Hepatocyte (in vitro differentiated cells): ENCODE measurements at regions not wholly inside any gene's neighbourhood (a gene's known extent, or its start where the extent isn't known, plus 50 kb on each side); places are given as distances from the start of the nearest gene placed in this dataset.

Experiments
- DNase-seq: peaks from one replicate; pipeline ENCODE4 v3.0.0-alpha.2; 2016; ENCODE audit warnings: low spot score
- H2AFZ ChIP-seq: fragments of 200-600 bp; sonication (generic); 2 replicates; pipeline ENCODE4 v1.6.0; 2016; ENCODE audit warnings: antibody characterized with exemption, mild to moderate bottlenecking
- H3K27ac ChIP-seq: fragments of 200-600 bp; sonication (generic); 2 replicates; pipeline ENCODE4 v1.5.1; 2016; ENCODE audit warnings: mild to moderate bottlenecking
- H3K27me3 ChIP-seq: fragments of 200-600 bp; sonication (generic); 2 replicates; pipeline ENCODE4 v1.6.1; 2016
- H3K36me3 ChIP-seq: fragments of 200-600 bp; sonication (generic); replicated peaks from 2 replicates; pipeline ENCODE4 v1.5.1; 2016; ENCODE audit warnings: low read depth; ENCODE audit not compliant: insufficient read depth
- H3K4me1 ChIP-seq: fragments of 200-600 bp; sonication (generic); 2 replicates; pipeline ENCODE4 v1.5.1; 2016; ENCODE audit warnings: mild to moderate bottlenecking, moderate library complexity; ENCODE audit not compliant: insufficient read depth
- H3K4me2 ChIP-seq: fragments of 200-600 bp; sonication (generic); 2 replicates; pipeline ENCODE4 v1.6.0; 2016
- H3K4me3 ChIP-seq: fragments of 200-600 bp; sonication (generic); 2 replicates; pipeline ENCODE4 v1.5.1; 2016; ENCODE audit warnings: mild to moderate bottlenecking
- H3K79me2 ChIP-seq: fragments of 200-600 bp; sonication (generic); 2 replicates; pipeline ENCODE4 v1.6.0; 2017; ENCODE audit warnings: mild to moderate bottlenecking
- H3K9me2 ChIP-seq: fragments of 200-600 bp; sonication (generic); replicated peaks from 2 replicates; pipeline ENCODE4 v1.6.0; 2017; ENCODE audit warnings: mild to moderate bottlenecking; ENCODE audit not compliant: insufficient read depth
- H3K9me3 ChIP-seq: fragments of 200-600 bp; sonication (generic); 2 replicates; pipeline ENCODE4 v1.5.1; 2016; ENCODE audit warnings: low read depth, mild to moderate bottlenecking
- H4K20me1 ChIP-seq: fragments of 200-600 bp; sonication (generic); 2 replicates; pipeline ENCODE4 v1.6.0; 2016; ENCODE audit warnings: mild to moderate bottlenecking; ENCODE audit not compliant: insufficient read depth, poor library complexity, severe bottlenecking
- EZH2 ChIP-seq: fragments of 200-600 bp; sonication (generic); IDR thresholded peaks from 2 replicates; pipeline ENCODE4 v1.6.1; 2016; ENCODE audit warnings: antibody characterized with exemption, mild to moderate bottlenecking, borderline replicate concordance
- EZH2phosphoT487 ChIP-seq: fragments of 200-600 bp; sonication (generic); IDR thresholded peaks from one replicate; pipeline ENCODE4 v1.6.1; 2018; ENCODE audit warnings: antibody characterized with exemption, mild to moderate bottlenecking, low read depth, moderate library complexity; ENCODE audit not compliant: unreplicated experiment, severe bottlenecking
- WGBS: methylation state at CpG from one replicate; pipeline ENCODE4 v1.1.6; 2016; ENCODE audit warnings: low lambda C conversion rate; ENCODE audit errors: missing lambda C conversion rate; 5-methylcytosine and 5-hydroxymethylcytosine counted together
- TF ChIP-seq, protein P1 (sequence below): fragments of 200-600 bp; sonication (generic); IDR thresholded peaks from 2 replicates; pipeline ENCODE4 v1.5.1; 2016; ENCODE audit warnings: antibody characterized with exemption, mild to moderate bottlenecking; ENCODE audit not compliant: poor library complexity

GRCh38 chr3:167188592-167188991 is 191.5 kb downstream of the ZBBX start:
- no peaks in the 10 kb centered on the region for H4K20me1 ChIP-seq
- H3K9me2 ChIP-seq, result no peaks in the 10 kb centered on the region
- H3K27me3 ChIP-seq, result no peaks in the 10 kb centered on the region
- H3K4me2 ChIP-seq, result no peak overlapping the region
- H3K79me2 ChIP-seq, result no peaks in the 10 kb centered on the region
- no peaks in the 10 kb centered on the region for H3K4me1 ChIP-seq
- H3K36me3 ChIP-seq, result no peaks in the 10 kb centered on the region
- H3K4me3 ChIP-seq, result no peak overlapping the region
- no peak for DNase-seq
- H2AFZ ChIP-seq, result no peak overlapping the region
- H3K9me3 ChIP-seq, result no peaks in the 10 kb centered on the region
- H3K27ac ChIP-seq, result no peak overlapping the region
- TF ChIP-seq EZH2phosphoT487, result no peak
- no peak for TF ChIP-seq EZH2
- TF ChIP-seq, protein P1, sequence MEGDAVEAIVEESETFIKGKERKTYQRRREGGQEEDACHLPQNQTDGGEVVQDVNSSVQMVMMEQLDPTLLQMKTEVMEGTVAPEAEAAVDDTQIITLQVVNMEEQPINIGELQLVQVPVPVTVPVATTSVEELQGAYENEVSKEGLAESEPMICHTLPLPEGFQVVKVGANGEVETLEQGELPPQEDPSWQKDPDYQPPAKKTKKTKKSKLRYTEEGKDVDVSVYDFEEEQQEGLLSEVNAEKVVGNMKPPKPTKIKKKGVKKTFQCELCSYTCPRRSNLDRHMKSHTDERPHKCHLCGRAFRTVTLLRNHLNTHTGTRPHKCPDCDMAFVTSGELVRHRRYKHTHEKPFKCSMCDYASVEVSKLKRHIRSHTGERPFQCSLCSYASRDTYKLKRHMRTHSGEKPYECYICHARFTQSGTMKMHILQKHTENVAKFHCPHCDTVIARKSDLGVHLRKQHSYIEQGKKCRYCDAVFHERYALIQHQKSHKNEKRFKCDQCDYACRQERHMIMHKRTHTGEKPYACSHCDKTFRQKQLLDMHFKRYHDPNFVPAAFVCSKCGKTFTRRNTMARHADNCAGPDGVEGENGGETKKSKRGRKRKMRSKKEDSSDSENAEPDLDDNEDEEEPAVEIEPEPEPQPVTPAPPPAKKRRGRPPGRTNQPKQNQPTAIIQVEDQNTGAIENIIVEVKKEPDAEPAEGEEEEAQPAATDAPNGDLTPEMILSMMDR, result no peak

DNA sequence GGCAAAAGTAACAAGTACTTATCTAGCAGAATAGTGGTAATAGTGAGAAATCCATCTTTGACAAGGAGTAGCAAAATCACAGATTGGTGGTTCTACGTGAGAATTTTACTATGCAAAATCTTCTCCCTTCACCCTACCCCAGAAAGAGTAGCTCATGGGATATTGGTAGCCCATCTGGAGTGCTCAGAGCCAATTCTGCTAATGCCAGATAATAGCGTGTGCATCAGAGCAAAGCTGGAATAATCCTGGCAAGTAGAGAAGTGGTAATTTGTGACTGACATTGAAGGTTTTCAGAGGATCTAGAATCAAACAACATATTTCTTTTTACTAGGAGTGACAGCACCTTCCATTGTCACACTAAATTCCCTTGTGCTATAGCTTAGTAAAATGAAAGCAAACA is 192.9 kb downstream of the ZBBX start:
- Histone ChIP-seq H3K9me2 (no peaks in the 10 kb centered on the region), H3K79me2 (no peaks in the 10 kb centered on the region), H3K4me3 (no peak overlapping the region), H2AFZ (no peak overlapping the region), H3K36me3 (no peaks in the 10 kb centered on the region), H3K4me1 (no peaks in the 10 kb centered on the region), H3K9me3 (no peaks in the 10 kb centered on the region), H3K27ac (no peak overlapping the region), H3K27me3 (no peaks in the 10 kb centered on the region), H4K20me1 (no peaks in the 10 kb centered on the region), H3K4me2 (no peak overlapping the region)
- TF ChIP-seq EZH2 (no peak), EZH2phosphoT487 (no peak)
- TF ChIP-seq, protein P1, result no peak
- DNase-seq, result no peak
- 69% methylated on average over 2 of the region's 2 CpGs for WGBS

DNA sequence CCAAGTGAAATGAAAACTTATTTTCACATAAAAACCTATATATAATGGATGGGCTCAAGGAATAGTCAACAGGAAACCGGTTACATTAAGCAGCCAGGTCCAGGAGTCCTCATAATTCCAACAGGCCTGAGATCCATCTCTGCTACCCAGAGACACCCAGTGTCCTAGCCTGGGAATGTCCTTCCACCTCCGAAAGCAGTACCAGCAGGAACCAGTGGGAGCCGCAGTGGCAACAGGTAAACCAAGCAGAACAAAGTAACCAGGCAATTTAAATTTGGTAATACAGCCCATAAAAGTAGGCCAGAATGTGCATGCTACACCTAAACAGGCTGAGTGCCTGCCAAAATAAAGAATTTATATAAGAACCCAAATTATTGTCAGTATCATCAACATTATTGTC is 195.6 kb downstream of the ZBBX start:
- Histone ChIP-seq H3K9me3 (no peaks in the 10 kb centered on the region), H3K4me1 (no peaks in the 10 kb centered on the region), H3K27ac (no peak overlapping the region)

More for the DNA sequence above, 195.6 kb downstream of the ZBBX start:
- WGBS, result 83% methylated on average over 3 of the region's 3 CpGs
- H3K4me3 ChIP-seq, result no peak overlapping the region
- no peaks in the 10 kb centered on the region for H4K20me1 ChIP-seq
- no peaks in the 10 kb centered on the region for H3K9me2 ChIP-seq
- H3K79me2 ChIP-seq, result no peaks in the 10 kb centered on the region
- no peaks in the 10 kb centered on the region for H3K27me3 ChIP-seq
- H3K4me2 ChIP-seq, result no peak overlapping the region
- H3K36me3 ChIP-seq, result no peaks in the 10 kb centered on the region
- H2AFZ ChIP-seq, result no peak overlapping the region
- TF ChIP-seq EZH2phosphoT487, result no peak
- TF ChIP-seq, protein P1, result no peak
- no peak for TF ChIP-seq EZH2
- DNase-seq, result peak; percentile 12
